NCI-H345 treated with DMSO at 0.1 percent for 48 hours (cell line): ENCODE measurements at regions not wholly inside any gene's neighbourhood (a gene's known extent, or its start where the extent isn't known, plus 50 kb on each side); places are given as distances from the start of the nearest gene placed in this dataset.

Experiments
- DNase-seq: peaks from one replicate; lab custom pipeline; 2025; ENCODE audit not compliant: unreplicated experiment; lab: John Stamatoyannopoulos, UW

GRCh38 chr22:49626361-49627216 lies 201.1 kb downstream of the BRD1 start:
- DNase-seq: no peak

GRCh38 chr22:49624421-49625177 lies 203.1 kb downstream of the BRD1 start:
- DNase-seq: no peak

GRCh38 chr22:49623715-49624114 lies 204.0 kb downstream of the BRD1 start:
- DNase-seq: no peak

- no peak for DNase-seq
Observed at GRCh38 chr22:49623176-49623575, 204.5 kb downstream of the BRD1 start.

GRCh38 chr22:49622241-49623105 lies 205.2 kb downstream of the BRD1 start:
- DNase-seq: no peak

GRCh38 chr22:49621601-49622210 lies 206.0 kb downstream of the BRD1 start:
- no peak for DNase-seq

GRCh38 chr22:49620666-49621065 lies 207.0 kb downstream of the BRD1 start:
- DNase-seq: no peak

GRCh38 chr22:49620003-49620556 lies 207.6 kb downstream of the BRD1 start:
- no peak for DNase-seq

- no peak for DNase-seq
Observed at GRCh38 chr22:49619301-49619700, 208.4 kb downstream of the BRD1 start.

GRCh38 chr22:49618677-49618953 lies 209.1 kb downstream of the BRD1 start:
- no peak for DNase-seq

GRCh38 chr22:49617866-49618676 lies 209.6 kb downstream of the BRD1 start:
- DNase-seq: no peak

- no peak for DNase-seq
Observed at GRCh38 chr22:49617264-49617663, 210.4 kb downstream of the BRD1 start.

- DNase-seq: no peak
Observed at GRCh38 chr22:49616356-49617231, 211.1 kb downstream of the BRD1 start.

- DNase-seq: no peak
Observed at GRCh38 chr22:49614966-49615965, 212.4 kb downstream of the BRD1 start.

- no peak for DNase-seq
Observed at GRCh38 chr22:49613511-49614270, 214.0 kb downstream of the BRD1 start.

- no peak for DNase-seq
Observed at GRCh38 chr22:49613108-49613507, 214.6 kb downstream of the BRD1 start.
